Hippocampal formation (tissue), 2 donors: ENCODE measurements at regions not wholly inside any gene's neighbourhood (a gene's known extent, or its start where the extent isn't known, plus 50 kb on each side); places are given as distances from the start of the nearest gene placed in this dataset.
"Not testable (repeated sequence)": the region's sequence is repeated elsewhere in the genome, so short reads cannot be mapped to it uniquely, and the experiment has no call there.

ENCODE experiments used
- DNase-seq, 2 donors: peaks; one replicate each; lab custom pipeline; 2025; lab: John Stamatoyannopoulos, UW

GRCh38 chr6:37580176-37580955, 80.7 kb upstream of the CCDC167 start:
- DNase-seq: no peak

GRCh38 chr6:37579444-37580067, 79.9 kb upstream of the CCDC167 start:
- DNase-seq: no peak

- DNase-seq: no peak
These were observed 78.4 kb upstream of the CCDC167 start for GRCh38 chr6:37578104-37578503.

- DNase-seq: no peak
These were observed 76.6 kb upstream of the CCDC167 start for GRCh38 chr6:37576336-37576737.

GRCh38 chr6:37575221-37575620, 75.5 kb upstream of the CCDC167 start:
- no peak for DNase-seq

GRCh38 chr6:37572334-37572733, 72.6 kb upstream of the CCDC167 start:
- DNase-seq: no peak

GRCh38 chr6:37570482-37571133, 70.9 kb upstream of the CCDC167 start:
- no peak for DNase-seq

GRCh38 chr6:37569743-37570481, 70.2 kb upstream of the CCDC167 start:
- no peak for DNase-seq

- DNase-seq: no peak
These were observed 69.6 kb upstream of the CCDC167 start for GRCh38 chr6:37569317-37569716.

GRCh38 chr6:37566950-37567349, 67.3 kb upstream of the CCDC167 start:
- DNase-seq: no peak

GRCh38 chr6:37566111-37566949, 66.6 kb upstream of the CCDC167 start:
- DNase-seq: peak; percentile 8 to 49

GRCh38 chr6:37565267-37566110, 65.8 kb upstream of the CCDC167 start:
- DNase-seq: peak in 1 of 2 donors; percentile 37

- DNase-seq: not testable (repeated sequence)
These were observed 63.2 kb upstream of the CCDC167 start for GRCh38 chr6:37562926-37563288.

- DNase-seq: no peak
These were observed 61.7 kb upstream of the CCDC167 start for GRCh38 chr6:37561361-37561760.

GRCh38 chr6:37560737-37561103, 61.0 kb upstream of the CCDC167 start:
- DNase-seq: no peak

GRCh38 chr6:37559501-37559900, 59.8 kb upstream of the CCDC167 start:
- no peak for DNase-seq

- no peak for DNase-seq
These were observed 59.4 kb upstream of the CCDC167 start for GRCh38 chr6:37559050-37559449.

GRCh38 chr6:37558646-37559045, 59.0 kb upstream of the CCDC167 start:
- no peak for DNase-seq

GRCh38 chr6:37558168-37558567, 58.5 kb upstream of the CCDC167 start:
- no peak for DNase-seq

- DNase-seq: no peak
These were observed 58.0 kb upstream of the CCDC167 start for GRCh38 chr6:37557645-37558114.
